Panc1 (cell line): ENCODE measurements at regions not wholly inside any gene's neighbourhood (a gene's known extent, or its start where the extent isn't known, plus 50 kb on each side); places are given as distances from the start of the nearest gene placed in this dataset.

ENCODE experiments used
- ATAC-seq: fragments of 200-7000 bp; cut with Tn5 transposase; 2 replicates; pipeline ENCODE4 v1.9.1; 2020; ENCODE audit warnings: mild to moderate bottlenecking, moderate library complexity
- BruUV-seq: library from RNA; stranded (reverse); fragments of 400-500 nt; replicated peaks from 2 replicates; lab custom pipeline; 2021; lab: Mats Ljungman, UMichigan
- CTCF ChIA-PET: fragments of 300-600 bp; sonication (Branson Sonifier 250); formaldehyde crosslinking; loops from one replicate; lab custom pipeline; 2022; ENCODE audit warnings: antibody characterized with exemption; lab: Charles Lee
- POLR2A ChIA-PET: fragments of 300-600 bp; sonication (Branson Sonifier 250); formaldehyde crosslinking; loops from one replicate; lab custom pipeline; 2022; ENCODE audit warnings: antibody characterized with exemption; lab: Charles Lee
- DNase-seq: peaks from one replicate; pipeline ENCODE4 v3.0.0-alpha.2; 2010; ENCODE audit warnings: low read depth, low spot score
- H3K27ac ChIP-seq: 2 replicates; pipeline ENCODE4 v1.5.1; 2011; ENCODE audit warnings: mild to moderate bottlenecking, low read length, inconsistent platforms
- H3K27me3 ChIP-seq: fragments of 200-500 bp; sonication (Bioruptor generic); 2 replicates; pipeline ENCODE4 v1.6.0; 2014; ENCODE audit warnings: low read length, inconsistent platforms; ENCODE audit not compliant: control insufficient read depth, insufficient read depth
- H3K36me3 ChIP-seq: fragments of 200-500 bp; sonication (Bioruptor generic); 2 replicates; pipeline ENCODE4 v1.5.1; 2014; ENCODE audit warnings: inconsistent platforms, mild to moderate bottlenecking, low read length, moderate library complexity; ENCODE audit not compliant: control insufficient read depth, insufficient read depth
- H3K4me1 ChIP-seq: 2 replicates; pipeline ENCODE4 v1.5.1; 2011; ENCODE audit warnings: inconsistent platforms, mild to moderate bottlenecking, low read length, moderate library complexity; ENCODE audit not compliant: control insufficient read depth, insufficient read depth
- H3K4me3 ChIP-seq, 2 experiments: 2 replicates each; pipeline ENCODE4 v1.5.1; 2011 to 2012; ENCODE audit warnings: low read depth in 2 of 2, low read length in 2 of 2, mild to moderate bottlenecking in 2 of 2, inconsistent platforms in 1 of 2, moderate library complexity in 1 of 2
- H3K9me3 ChIP-seq: fragments of 200-500 bp; sonication (Bioruptor generic); 2 replicates; pipeline ENCODE4 v1.5.1; 2014; ENCODE audit warnings: low read depth, mild to moderate bottlenecking, inconsistent platforms, low read length, moderate library complexity; ENCODE audit not compliant: control insufficient read depth, insufficient read depth
- CTCF ChIP-seq: fragments of 450-650 bp; IDR thresholded peaks from 2 replicates; pipeline ENCODE4 v1.5.1; 2017; ENCODE audit warnings: mild to moderate bottlenecking
- POLR2AphosphoS5 ChIP-seq: IDR thresholded peaks from 2 replicates; pipeline ENCODE4 v1.6.1; 2012; ENCODE audit warnings: mild to moderate bottlenecking, low read depth, low read length, moderate library complexity
- SIN3A ChIP-seq: IDR thresholded peaks from 2 replicates; pipeline ENCODE4 v1.6.1; 2012; ENCODE audit warnings: low read depth, mild to moderate bottlenecking, low read length, moderate library complexity, borderline replicate concordance; ENCODE audit not compliant: insufficient read depth
- TCF7L2 ChIP-seq: IDR thresholded peaks from 2 replicates; pipeline ENCODE4 v1.6.1; 2011; ENCODE audit warnings: mild to moderate bottlenecking, low read depth, low read length, inconsistent platforms
- in situ Hi-C: cut with HindIII; loops from 2 replicates; pipeline ENCODE4 v1.10.0; 2016; ENCODE audit warnings: low sequenced_read_pairs, low pct_unique_long_range_greater_than_20kb
- intact Hi-C: fragments of 100-400 bp; cut with micrococcal nuclease; formaldehyde crosslinking; loops from one replicate; pipeline ENCODE4 v1.10.0; 2022; ENCODE audit not compliant: unreplicated experiment
- TF ChIP-seq, protein P1 (sequence below), 2 experiments: IDR thresholded peaks; 2 replicates each; pipeline ENCODE4 v1.6.1; 2011 to 2012; ENCODE audit warnings: low read depth in 2 of 2, control low read depth in 1 of 2, low read length in 1 of 2, mild to moderate bottlenecking in 1 of 2, moderate library complexity in 1 of 2; ENCODE audit not compliant: insufficient read depth in 1 of 2

- ChIA-PET POLR2A (no interaction called here), CTCF (no interaction called here)
- BruUV-seq = no TSS peak
- H3K36me3 ChIP-seq = no peaks in the 10 kb centered on the region
- no peak overlapping the region for H3K4me3 ChIP-seq
- ATAC-seq = no peak
- no peaks in the 10 kb centered on the region for H3K4me1 ChIP-seq
- no peaks in the 10 kb centered on the region for H3K9me3 ChIP-seq
- H3K27ac ChIP-seq = no peak overlapping the region
- intact Hi-C loops (no loop called here), in situ Hi-C loops (no loop called here)
- DNase-seq = no peak
- no peaks in the 10 kb centered on the region for H3K27me3 ChIP-seq
- TF ChIP-seq TCF7L2 = no peak
- TF ChIP-seq CTCF = no peak
- no peak for TF ChIP-seq POLR2AphosphoS5
- TF ChIP-seq SIN3A = no peak
- TF ChIP-seq, protein P1, sequence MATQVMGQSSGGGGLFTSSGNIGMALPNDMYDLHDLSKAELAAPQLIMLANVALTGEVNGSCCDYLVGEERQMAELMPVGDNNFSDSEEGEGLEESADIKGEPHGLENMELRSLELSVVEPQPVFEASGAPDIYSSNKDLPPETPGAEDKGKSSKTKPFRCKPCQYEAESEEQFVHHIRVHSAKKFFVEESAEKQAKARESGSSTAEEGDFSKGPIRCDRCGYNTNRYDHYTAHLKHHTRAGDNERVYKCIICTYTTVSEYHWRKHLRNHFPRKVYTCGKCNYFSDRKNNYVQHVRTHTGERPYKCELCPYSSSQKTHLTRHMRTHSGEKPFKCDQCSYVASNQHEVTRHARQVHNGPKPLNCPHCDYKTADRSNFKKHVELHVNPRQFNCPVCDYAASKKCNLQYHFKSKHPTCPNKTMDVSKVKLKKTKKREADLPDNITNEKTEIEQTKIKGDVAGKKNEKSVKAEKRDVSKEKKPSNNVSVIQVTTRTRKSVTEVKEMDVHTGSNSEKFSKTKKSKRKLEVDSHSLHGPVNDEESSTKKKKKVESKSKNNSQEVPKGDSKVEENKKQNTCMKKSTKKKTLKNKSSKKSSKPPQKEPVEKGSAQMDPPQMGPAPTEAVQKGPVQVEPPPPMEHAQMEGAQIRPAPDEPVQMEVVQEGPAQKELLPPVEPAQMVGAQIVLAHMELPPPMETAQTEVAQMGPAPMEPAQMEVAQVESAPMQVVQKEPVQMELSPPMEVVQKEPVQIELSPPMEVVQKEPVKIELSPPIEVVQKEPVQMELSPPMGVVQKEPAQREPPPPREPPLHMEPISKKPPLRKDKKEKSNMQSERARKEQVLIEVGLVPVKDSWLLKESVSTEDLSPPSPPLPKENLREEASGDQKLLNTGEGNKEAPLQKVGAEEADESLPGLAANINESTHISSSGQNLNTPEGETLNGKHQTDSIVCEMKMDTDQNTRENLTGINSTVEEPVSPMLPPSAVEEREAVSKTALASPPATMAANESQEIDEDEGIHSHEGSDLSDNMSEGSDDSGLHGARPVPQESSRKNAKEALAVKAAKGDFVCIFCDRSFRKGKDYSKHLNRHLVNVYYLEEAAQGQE (IDR thresholded peaks at IDR 0.05; ENCODE audit: insufficient read depth in 1 of 2, low read depth in 2 of 2, low read length in 1 of 2) = no peak
These were observed 445.5 kb downstream of the MED10 start for GRCh38 chr5:5932824-5933223.

DNA sequence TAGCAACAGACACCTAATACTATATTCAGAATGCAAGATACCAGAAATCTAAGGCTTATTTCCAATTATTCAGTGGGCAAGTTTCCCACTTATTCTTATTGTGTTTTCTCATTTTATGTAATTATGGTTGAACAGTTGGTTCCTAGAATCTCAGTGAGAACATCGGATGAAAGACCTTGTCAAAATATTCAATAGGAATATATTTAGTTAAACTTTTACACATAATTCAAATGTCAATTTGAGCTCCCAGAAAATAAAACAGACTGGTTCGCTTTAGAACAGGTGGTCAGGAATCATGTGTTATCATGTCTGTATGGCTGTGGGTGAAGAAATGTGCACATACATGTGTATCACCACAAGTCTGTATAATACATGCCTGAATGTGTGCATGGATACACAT is 447.8 kb downstream of the MED10 start:
- POLR2A ChIA-PET = no interaction called here
- Histone ChIP-seq H3K27ac (no peak overlapping the region), H3K27me3 (no peaks in the 10 kb centered on the region), H3K4me3 (no peak overlapping the region), H3K9me3 (no peaks in the 10 kb centered on the region), H3K4me1 (no peaks in the 10 kb centered on the region), H3K36me3 (no peaks in the 10 kb centered on the region)
- ATAC-seq (no peak), DNase-seq (no peak)
- intact Hi-C loops (no loop called here), in situ Hi-C loops (no loop called here)
- TF ChIP-seq SIN3A = no peak
- TF ChIP-seq, protein P1 (IDR thresholded peaks at IDR 0.05; ENCODE audit: insufficient read depth in 1 of 2, low read depth in 2 of 2, low read length in 1 of 2) = no peak
- TF ChIP-seq CTCF = no peak
- TF ChIP-seq POLR2AphosphoS5 = no peak
- TF ChIP-seq TCF7L2 = no peak
- BruUV-seq = no TSS peak
- CTCF ChIA-PET = no interaction called here
